Activated CD8-positive, alpha-beta T cell treated with anti-CD3 and anti-CD28 coated beads, Interleukin-2, amount 10 ng/mL, durations not matched to agents 7 days and 5 days (primary cell): ENCODE measurements at regions not wholly inside any gene's neighbourhood (a gene's known extent, or its start where the extent isn't known, plus 50 kb on each side); places are given as distances from the start of the nearest gene placed in this dataset.

Experiments
- ATAC-seq: fragments of 150-1000 bp; cut with Tn5 transposase; one replicate; pipeline ENCODE4 v1.10.0; 2021; ENCODE audit warnings: moderate library complexity
- CTCF ChIA-PET: fragments of 350-600 bp; sonication (Branson Sonifier 250); formaldehyde crosslinking; loops from one replicate; lab custom pipeline; 2021; ENCODE audit warnings: antibody characterized with exemption; lab: Charles Lee
- POLR2A ChIA-PET: fragments of 350-600 bp; sonication (Branson Sonifier 250); formaldehyde crosslinking; loops from one replicate; lab custom pipeline; 2021; ENCODE audit warnings: antibody characterized with exemption; lab: Charles Lee
- DNase-seq: peaks from one replicate; pipeline ENCODE4 v3.0.0-alpha.2; 2020
- H3K27ac Mint-ChIP-seq: one replicate; pipeline ENCODE4 v1.8.0; 2021; ENCODE audit warnings: mild to moderate bottlenecking, mixed read lengths
- H3K27me3 Mint-ChIP-seq: one replicate; pipeline ENCODE4 v1.8.0; 2021; ENCODE audit warnings: low read depth, mixed read lengths
- H3K36me3 Mint-ChIP-seq: one replicate; pipeline ENCODE4 v1.8.0; 2021; ENCODE audit warnings: low read depth, mixed read lengths
- H3K4me1 Mint-ChIP-seq: one replicate; pipeline ENCODE4 v1.8.0; 2021; ENCODE audit warnings: low read depth, mixed read lengths
- H3K4me3 Mint-ChIP-seq: one replicate; pipeline ENCODE4 v1.8.0; 2021; ENCODE audit warnings: mild to moderate bottlenecking, mixed read lengths
- H3K9me3 Mint-ChIP-seq: one replicate; pipeline ENCODE4 v1.8.0; 2022; ENCODE audit warnings: mixed read lengths; ENCODE audit not compliant: insufficient read depth

DNA sequence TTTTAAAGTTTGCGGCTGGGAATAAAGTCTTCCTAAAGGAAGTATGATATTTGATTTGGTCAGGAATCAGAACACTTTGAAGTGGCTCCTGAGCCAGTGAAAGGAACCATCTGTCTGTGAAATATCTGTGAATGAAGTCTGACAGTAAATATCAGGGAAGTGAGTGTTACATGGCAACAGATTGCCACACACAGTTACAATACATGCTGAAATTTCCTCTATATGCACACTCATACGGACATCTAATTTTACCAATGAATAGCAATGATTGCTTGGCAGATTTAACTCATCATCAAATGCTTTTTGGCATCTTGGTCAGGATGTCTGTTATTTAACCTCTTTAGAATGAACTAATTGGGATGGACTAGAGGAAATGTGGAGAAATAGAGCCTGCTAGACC, 1023.8 kb downstream of the FAT4 start:
- ChIA-PET CTCF (no interaction called here), POLR2A (no interaction called here)
- H3K9me3 Mint-ChIP-seq: no peaks in the 10 kb centered on the region
- H3K4me1 Mint-ChIP-seq: no peaks in the 10 kb centered on the region
- H3K36me3 Mint-ChIP-seq: no peaks in the 10 kb centered on the region
- no peak for ATAC-seq
- no peak for DNase-seq
- no peak overlapping the region for H3K27ac Mint-ChIP-seq
- H3K27me3 Mint-ChIP-seq: no peaks in the 10 kb centered on the region
- H3K4me3 Mint-ChIP-seq: no peak overlapping the region

GRCh38 chr4:126341927-126342326, 1027.2 kb downstream of the FAT4 start:
- ATAC-seq: no peak
- no peaks in the 10 kb centered on the region for H3K27me3 Mint-ChIP-seq
- no peak overlapping the region for H3K4me3 Mint-ChIP-seq
- ChIA-PET POLR2A (no interaction called here), CTCF (no interaction called here)
- H3K36me3 Mint-ChIP-seq: no peaks in the 10 kb centered on the region
- no peaks in the 10 kb centered on the region for H3K4me1 Mint-ChIP-seq
- no peak for DNase-seq
- no peak overlapping the region for H3K27ac Mint-ChIP-seq
- no peaks in the 10 kb centered on the region for H3K9me3 Mint-ChIP-seq

DNA sequence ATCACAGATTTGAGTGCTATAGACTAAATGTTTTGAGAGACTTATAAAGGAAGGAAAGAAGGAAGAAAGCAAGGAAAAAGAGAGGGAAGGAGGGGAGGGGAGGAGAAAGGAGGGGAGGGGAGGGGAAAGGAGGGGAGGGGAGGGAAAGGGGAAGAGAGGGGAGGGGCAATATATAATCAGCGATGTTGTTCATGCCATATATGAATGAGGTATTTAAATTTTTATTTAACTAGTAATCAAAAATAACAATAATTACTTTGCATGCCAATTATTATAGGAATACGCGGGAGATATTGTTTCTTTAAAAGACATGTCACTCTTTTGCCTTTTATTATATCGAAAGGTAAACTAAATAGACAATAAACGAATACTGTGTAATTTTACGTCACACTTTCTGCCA, 1029.7 kb downstream of the FAT4 start:
- Mint-ChIP-seq H3K9me3 (no peaks in the 10 kb centered on the region), H3K27ac (no peak overlapping the region), H3K36me3 (no peaks in the 10 kb centered on the region), H3K27me3 (no peaks in the 10 kb centered on the region), H3K4me3 (no peak overlapping the region), H3K4me1 (no peaks in the 10 kb centered on the region)
- DNase-seq: no peak
- ChIA-PET POLR2A (no interaction called here), CTCF (no interaction called here)
- ATAC-seq: no peak

DNA sequence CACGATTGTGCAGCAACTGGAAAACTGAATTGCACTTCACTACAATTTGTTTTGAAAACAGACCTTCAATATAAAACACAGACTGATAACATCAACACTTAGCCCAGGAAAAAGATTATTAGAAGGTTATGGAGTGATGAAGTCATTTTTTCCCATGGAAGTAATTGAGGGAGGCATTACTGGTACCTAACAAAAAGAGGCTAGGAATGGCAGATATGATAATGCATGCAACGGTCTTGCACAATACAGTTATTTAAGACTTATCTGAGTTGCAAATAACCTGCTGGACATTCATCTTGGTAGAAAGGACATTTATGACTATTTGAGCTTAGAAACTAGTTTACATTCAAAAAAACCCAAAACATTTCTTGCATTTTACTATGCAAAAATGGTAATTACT, 1031.9 kb downstream of the FAT4 start:
- ChIA-PET POLR2A (no interaction called here), CTCF (no interaction called here)
- Mint-ChIP-seq H3K9me3 (no peaks in the 10 kb centered on the region), H3K27me3 (no peaks in the 10 kb centered on the region), H3K4me3 (no peak overlapping the region), H3K27ac (no peak overlapping the region), H3K36me3 (no peaks in the 10 kb centered on the region), H3K4me1 (no peaks in the 10 kb centered on the region)
- DNase-seq (no peak), ATAC-seq (no peak)

- Mint-ChIP-seq H3K4me1 (no peaks in the 10 kb centered on the region), H3K4me3 (no peak overlapping the region), H3K27ac (no peak overlapping the region), H3K36me3 (no peaks in the 10 kb centered on the region), H3K27me3 (no peaks in the 10 kb centered on the region), H3K9me3 (peaks cover 3% of the 10 kb centered on the region)
- no peak for DNase-seq
- ChIA-PET CTCF (no interaction called here), POLR2A (no interaction called here)
- ATAC-seq: no peak
Observed at GRCh38 chr4:126354784-126355183, 1040.0 kb downstream of the FAT4 start.

DNA sequence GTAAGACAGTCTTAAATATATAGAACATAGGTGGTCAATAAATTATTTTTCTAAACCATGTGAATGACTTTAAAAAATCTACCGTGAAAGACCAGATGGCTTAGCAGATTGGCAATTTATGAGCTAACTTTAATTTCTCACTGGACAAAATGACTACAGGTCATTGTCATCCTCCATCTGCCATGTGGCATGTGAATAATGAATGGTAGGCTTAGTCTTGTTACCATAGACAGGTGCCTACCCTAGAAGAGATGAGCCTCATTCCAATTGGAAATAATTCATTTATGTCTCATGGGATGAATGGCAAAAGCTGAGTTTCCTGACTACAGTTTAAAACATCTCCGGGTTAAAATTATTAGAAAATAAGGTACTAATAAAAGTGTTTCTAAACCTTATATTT, 1043.3 kb downstream of the FAT4 start:
- ATAC-seq: no peak
- Mint-ChIP-seq H3K9me3 (peaks cover 3% of the 10 kb centered on the region), H3K36me3 (no peaks in the 10 kb centered on the region), H3K4me1 (no peaks in the 10 kb centered on the region), H3K4me3 (no peak overlapping the region), H3K27me3 (no peaks in the 10 kb centered on the region), H3K27ac (no peak overlapping the region)
- ChIA-PET CTCF (no interaction called here), POLR2A (no interaction called here)
- DNase-seq: no peak

DNA sequence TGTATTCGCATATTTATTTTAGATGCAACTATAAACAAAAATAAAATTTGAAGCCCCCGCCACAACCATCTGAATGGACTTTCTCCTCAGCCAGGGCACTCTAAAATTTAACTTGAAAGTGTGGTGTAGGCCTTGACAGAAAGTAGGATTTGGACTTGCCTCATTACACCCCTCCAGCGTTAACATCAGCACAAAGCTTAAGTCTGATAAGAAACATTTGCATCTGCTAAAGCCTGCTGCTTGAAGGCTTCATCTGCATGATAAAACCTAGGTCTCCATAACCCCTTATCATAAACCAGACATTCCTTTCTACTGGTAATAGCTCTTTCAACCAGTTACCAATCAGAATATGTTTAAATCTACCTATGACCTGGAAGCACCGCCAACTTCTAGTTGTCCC, 1046.5 kb downstream of the FAT4 start:
- Mint-ChIP-seq H3K36me3 (no peaks in the 10 kb centered on the region), H3K4me3 (no peak overlapping the region), H3K27me3 (no peaks in the 10 kb centered on the region), H3K27ac (no peak overlapping the region), H3K9me3 (peaks cover 15% of the 10 kb centered on the region), H3K4me1 (no peaks in the 10 kb centered on the region)
- no peak for DNase-seq
- ChIA-PET CTCF (no interaction called here), POLR2A (no interaction called here)
- no peak for ATAC-seq

DNA sequence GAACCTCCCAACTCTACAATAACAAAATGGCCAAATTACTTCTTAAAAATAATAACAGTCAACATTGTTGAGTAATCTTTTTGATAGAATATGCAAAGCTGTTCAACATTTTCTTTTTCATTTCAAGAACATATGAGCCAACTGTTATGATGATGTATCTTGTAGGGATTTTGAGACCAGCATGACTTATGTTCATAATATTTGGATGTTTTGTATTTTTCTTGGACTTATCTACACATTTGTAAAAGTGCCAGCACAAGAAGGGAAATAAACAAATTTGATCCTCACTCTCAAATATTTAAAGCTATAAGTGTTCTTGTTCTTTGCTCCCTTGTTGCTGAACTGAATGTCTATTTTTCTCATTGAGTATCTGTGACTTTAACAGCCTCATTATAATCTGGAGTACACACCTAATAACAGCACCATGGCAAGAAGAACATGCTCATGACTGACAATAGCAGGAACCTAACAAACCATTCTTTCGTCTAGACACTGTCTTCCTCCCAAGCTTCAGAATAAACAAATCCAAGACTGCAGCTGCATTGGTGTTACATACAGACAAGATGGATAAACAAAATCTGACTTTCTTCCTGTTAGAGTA, 1049.7 kb downstream of the FAT4 start:
- no peak overlapping the region for H3K4me3 Mint-ChIP-seq
- DNase-seq (no peak), ATAC-seq (no peak)
- POLR2A ChIA-PET: no interaction called here
- no peak overlapping the region for H3K27ac Mint-ChIP-seq
- H3K9me3 Mint-ChIP-seq: peaks cover 21% of the 10 kb centered on the region
- no peaks in the 10 kb centered on the region for H3K4me1 Mint-ChIP-seq
- CTCF ChIA-PET: no interaction called here
- H3K27me3 Mint-ChIP-seq: no peaks in the 10 kb centered on the region
- H3K36me3 Mint-ChIP-seq: no peaks in the 10 kb centered on the region

DNA sequence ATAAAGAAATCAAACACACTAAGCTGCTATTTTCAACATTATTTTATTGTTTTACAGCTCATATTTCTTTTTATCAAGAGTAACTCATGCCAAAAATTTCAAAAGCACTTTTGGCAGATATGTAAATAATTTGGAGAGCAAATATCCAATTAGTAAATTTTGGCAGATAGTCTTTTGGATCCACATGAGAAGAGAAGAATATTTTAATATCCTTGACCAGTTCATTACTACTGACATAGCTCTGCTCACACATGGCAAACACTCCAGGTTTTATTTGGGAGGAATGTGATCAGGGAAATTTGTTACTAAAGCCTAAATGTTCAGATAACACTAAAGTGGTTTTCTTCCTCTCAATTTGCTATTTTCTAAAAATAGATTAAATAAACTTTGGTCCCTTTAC, 1054.3 kb downstream of the FAT4 start:
- no peaks in the 10 kb centered on the region for H3K4me1 Mint-ChIP-seq

DNA sequence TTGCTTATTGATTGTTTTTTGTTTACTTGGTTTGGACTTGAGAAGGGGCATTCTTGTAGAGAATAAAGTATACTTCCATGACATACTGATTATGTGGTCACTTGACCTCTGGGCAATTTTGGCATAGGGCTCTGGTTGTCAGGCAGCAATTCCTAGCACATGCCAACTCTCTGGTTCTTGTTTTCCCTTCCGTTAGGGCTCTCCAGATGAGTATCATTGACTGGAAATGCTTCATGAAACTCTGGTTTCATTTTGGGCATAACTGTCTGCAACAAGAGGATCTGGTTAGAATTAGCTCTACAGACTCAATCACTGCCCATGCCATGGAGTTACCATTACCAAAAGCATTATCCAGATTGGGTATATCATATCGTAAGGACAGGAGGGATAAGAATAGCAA, 1057.9 kb downstream of the FAT4 start:
- no peaks in the 10 kb centered on the region for H3K4me1 Mint-ChIP-seq
- no peaks in the 10 kb centered on the region for H3K27me3 Mint-ChIP-seq
- no peak overlapping the region for H3K4me3 Mint-ChIP-seq
- POLR2A ChIA-PET: no interaction called here
- no peak for ATAC-seq
- no peak for DNase-seq
- no peaks in the 10 kb centered on the region for H3K36me3 Mint-ChIP-seq
- H3K9me3 Mint-ChIP-seq: peaks cover 8% of the 10 kb centered on the region
- no peak overlapping the region for H3K27ac Mint-ChIP-seq
- CTCF ChIA-PET: no interaction called here

More for the DNA sequence above, 1054.3 kb downstream of the FAT4 start:
- ChIA-PET POLR2A (no interaction called here), CTCF (no interaction called here)
- DNase-seq: no peak
- H3K9me3 Mint-ChIP-seq: peaks cover 19% of the 10 kb centered on the region
- H3K27me3 Mint-ChIP-seq: no peaks in the 10 kb centered on the region
- no peaks in the 10 kb centered on the region for H3K36me3 Mint-ChIP-seq
- H3K27ac Mint-ChIP-seq: no peak overlapping the region
- no peak overlapping the region for H3K4me3 Mint-ChIP-seq
- no peak for ATAC-seq

- Mint-ChIP-seq H3K27ac (no peak overlapping the region), H3K9me3 (peaks cover 3% of the 10 kb centered on the region), H3K4me3 (no peak overlapping the region), H3K36me3 (no peaks in the 10 kb centered on the region), H3K4me1 (no peaks in the 10 kb centered on the region), H3K27me3 (no peaks in the 10 kb centered on the region)
- DNase-seq (no peak), ATAC-seq (no peak)
- ChIA-PET POLR2A (no interaction called here), CTCF (no interaction called here)
Observed at GRCh38 chr4:126375462-126376054, 1060.8 kb downstream of the FAT4 start.

- Mint-ChIP-seq H3K9me3 (peaks cover 3% of the 10 kb centered on the region), H3K4me3 (no peak overlapping the region), H3K27me3 (no peaks in the 10 kb centered on the region), H3K36me3 (no peaks in the 10 kb centered on the region), H3K27ac (no peak overlapping the region), H3K4me1 (no peaks in the 10 kb centered on the region)
- ATAC-seq (no peak), DNase-seq (no peak)
- ChIA-PET POLR2A (no interaction called here), CTCF (no interaction called here)
Observed at GRCh38 chr4:126385954-126386353, 1071.2 kb downstream of the FAT4 start.

GRCh38 chr4:126386512-126386911, 1071.8 kb downstream of the FAT4 start:
- Mint-ChIP-seq H3K36me3 (no peaks in the 10 kb centered on the region), H3K9me3 (no peaks in the 10 kb centered on the region), H3K27me3 (no peaks in the 10 kb centered on the region), H3K4me1 (no peaks in the 10 kb centered on the region), H3K27ac (no peak overlapping the region), H3K4me3 (no peak overlapping the region)
- CTCF ChIA-PET: no interaction called here
- no peak for DNase-seq
- POLR2A ChIA-PET: no interaction called here
- no peak for ATAC-seq
